K562 (cell line): ENCODE measurements at regions not wholly inside any gene's neighbourhood (a gene's known extent, or its start where the extent isn't known, plus 50 kb on each side); places are given as distances from the start of the nearest gene placed in this dataset.

Experiments
- CBFB ChIP-seq: sonication (generic); formaldehyde crosslinking; IDR thresholded peaks from 2 replicates; pipeline ENCODE4 v1.4.0; 2020; ENCODE audit warnings: mild to moderate bottlenecking, missing genetic modification reagents
- COPS2 ChIP-seq: fragments of 450-650 bp; conservative IDR thresholded peaks from 2 replicates; pipeline ENCODE4 v1.6.1; 2016; ENCODE audit warnings: mild to moderate bottlenecking, moderate library complexity
- GABPA ChIP-seq: fragments of 200-800 bp; sonication (Bioruptor generic); conservative IDR thresholded peaks from 2 replicates; pipeline ENCODE4 v1.6.1; 2016; ENCODE audit warnings: low read depth, missing genetic modification characterization, missing compliant biosample characterization
- GATAD2A ChIP-seq: fragments of 450-650 bp; IDR thresholded peaks from 2 replicates; pipeline ENCODE4 v1.6.1; 2017
- HDAC1 ChIP-seq, 2 experiments: fragments of 450-650 bp; IDR thresholded peaks; 2 replicates each; pipeline ENCODE4 v1.6.1; 2016 to 2017; ENCODE audit warnings: inconsistent platforms in 1 of 2, mild to moderate bottlenecking in 1 of 2, moderate library complexity in 1 of 2
- KDM1A ChIP-seq, 2 experiments: fragments of 450-650 bp; IDR thresholded peaks; 2 replicates each; pipeline ENCODE4 v1.6.1; 2016; ENCODE audit warnings: mild to moderate bottlenecking in 2 of 2
- MAZ ChIP-seq, 2 experiments: fragments of 450-650 bp in 1 of 2; sonication (generic) in 1 of 2; formaldehyde crosslinking; IDR thresholded peaks in 1 of 2; conservative IDR thresholded peaks in 1 of 2; 2 replicates each; pipeline versions ENCODE4 v1.4.0 to v1.5.0; 2020; ENCODE audit warnings: mild to moderate bottlenecking in 1 of 2, missing genetic modification reagents in 1 of 2
- POLR2A ChIP-seq: fragments of 450-650 bp; conservative IDR thresholded peaks from 2 replicates; pipeline ENCODE4 v1.6.1; 2016
- SREBF1 ChIP-seq: fragments of 150-350 bp; IDR thresholded peaks from 2 replicates; pipeline ENCODE4 v1.6.1; 2014; ENCODE audit warnings: antibody characterized with exemption, low read depth, low read length, borderline replicate concordance
- YBX1 ChIP-seq: fragments of 450-650 bp; IDR thresholded peaks from 2 replicates; pipeline ENCODE4 v1.7.1; 2016; ENCODE audit warnings: mild to moderate bottlenecking
- ZNF23 ChIP-seq: fragments of 250-450 bp; sonication (Bioruptor Pico); IDR thresholded peaks from 2 replicates; pipeline ENCODE4 v1.4.0; 2020; ENCODE audit warnings: mild to moderate bottlenecking
- TF ChIP-seq, protein P1 (sequence below): sonication (generic); formaldehyde crosslinking; IDR thresholded peaks from 2 replicates; pipeline ENCODE4 v1.8.1; 2022; ENCODE audit warnings: missing genetic modification reagents
- TF ChIP-seq, protein P2 (sequence below), 3 experiments: IDR thresholded peaks in 2 of 3; conservative IDR thresholded peaks in 1 of 3; 2 replicates each; pipeline ENCODE4 v1.5.1; 2011 to 2012; ENCODE audit warnings: low read length in 3 of 3, mild to moderate bottlenecking in 3 of 3, control low read depth in 2 of 3, improper control_type of control experiment in 1 of 3, inconsistent platforms in 1 of 3, low read depth in 1 of 3, mixed read lengths in 1 of 3, moderate library complexity in 1 of 3; ENCODE audit not compliant: insufficient read depth in 2 of 3

DNA sequence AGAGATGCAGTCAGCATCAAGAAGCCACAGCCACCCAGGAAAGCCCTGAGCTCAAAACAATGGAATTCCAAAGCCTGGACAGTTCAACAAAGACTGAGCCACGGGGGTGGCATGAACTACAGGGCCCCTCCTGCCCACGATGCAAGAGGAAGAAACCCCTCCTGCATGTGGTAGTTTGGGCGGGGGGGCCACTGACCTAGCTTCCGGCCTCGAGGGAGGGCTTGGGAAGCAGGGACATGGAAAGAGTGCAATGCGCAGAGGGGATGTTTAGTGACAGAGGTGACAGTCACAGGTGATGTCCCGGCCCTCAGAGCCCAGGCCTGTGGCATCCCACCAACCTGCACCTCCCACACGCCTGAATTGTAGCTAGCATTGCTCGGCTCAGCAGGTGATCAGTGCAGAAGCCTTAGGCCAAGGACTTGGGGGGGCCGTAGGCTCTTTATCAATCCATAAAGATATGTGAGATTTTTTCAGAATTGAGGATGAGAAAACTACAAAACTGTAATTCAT, 318.8 kb downstream of the TEX29 start:
- TF ChIP-seq CBFB (CRISPR knock-in tag): no peak
- TF ChIP-seq, protein P1, sequence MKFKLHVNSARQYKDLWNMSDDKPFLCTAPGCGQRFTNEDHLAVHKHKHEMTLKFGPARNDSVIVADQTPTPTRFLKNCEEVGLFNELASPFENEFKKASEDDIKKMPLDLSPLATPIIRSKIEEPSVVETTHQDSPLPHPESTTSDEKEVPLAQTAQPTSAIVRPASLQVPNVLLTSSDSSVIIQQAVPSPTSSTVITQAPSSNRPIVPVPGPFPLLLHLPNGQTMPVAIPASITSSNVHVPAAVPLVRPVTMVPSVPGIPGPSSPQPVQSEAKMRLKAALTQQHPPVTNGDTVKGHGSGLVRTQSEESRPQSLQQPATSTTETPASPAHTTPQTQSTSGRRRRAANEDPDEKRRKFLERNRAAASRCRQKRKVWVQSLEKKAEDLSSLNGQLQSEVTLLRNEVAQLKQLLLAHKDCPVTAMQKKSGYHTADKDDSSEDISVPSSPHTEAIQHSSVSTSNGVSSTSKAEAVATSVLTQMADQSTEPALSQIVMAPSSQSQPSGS (CRISPR knock-in tag): no peak
- TF ChIP-seq, protein P2, sequence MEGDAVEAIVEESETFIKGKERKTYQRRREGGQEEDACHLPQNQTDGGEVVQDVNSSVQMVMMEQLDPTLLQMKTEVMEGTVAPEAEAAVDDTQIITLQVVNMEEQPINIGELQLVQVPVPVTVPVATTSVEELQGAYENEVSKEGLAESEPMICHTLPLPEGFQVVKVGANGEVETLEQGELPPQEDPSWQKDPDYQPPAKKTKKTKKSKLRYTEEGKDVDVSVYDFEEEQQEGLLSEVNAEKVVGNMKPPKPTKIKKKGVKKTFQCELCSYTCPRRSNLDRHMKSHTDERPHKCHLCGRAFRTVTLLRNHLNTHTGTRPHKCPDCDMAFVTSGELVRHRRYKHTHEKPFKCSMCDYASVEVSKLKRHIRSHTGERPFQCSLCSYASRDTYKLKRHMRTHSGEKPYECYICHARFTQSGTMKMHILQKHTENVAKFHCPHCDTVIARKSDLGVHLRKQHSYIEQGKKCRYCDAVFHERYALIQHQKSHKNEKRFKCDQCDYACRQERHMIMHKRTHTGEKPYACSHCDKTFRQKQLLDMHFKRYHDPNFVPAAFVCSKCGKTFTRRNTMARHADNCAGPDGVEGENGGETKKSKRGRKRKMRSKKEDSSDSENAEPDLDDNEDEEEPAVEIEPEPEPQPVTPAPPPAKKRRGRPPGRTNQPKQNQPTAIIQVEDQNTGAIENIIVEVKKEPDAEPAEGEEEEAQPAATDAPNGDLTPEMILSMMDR (IDR thresholded peaks at IDR 0.05 in 2 of 3, conservative IDR thresholded peaks at IDR 0.05 in 1 of 3; ENCODE audit: insufficient read depth in 2 of 3, low read depth in 1 of 3, low read length in 3 of 3): no peak
- no peak for TF ChIP-seq SREBF1
- no peak for TF ChIP-seq POLR2A
- no peak for TF ChIP-seq MAZ (CRISPR knock-in tag; conservative IDR thresholded peaks at IDR 0.05 in 1 of 2, IDR thresholded peaks at IDR 0.05 in 1 of 2)
- no peak for TF ChIP-seq COPS2
- TF ChIP-seq GATAD2A: no peak
- TF ChIP-seq GABPA (tag): no peak
- no peak for TF ChIP-seq HDAC1 (IDR thresholded peaks at IDR 0.05)
- no peak for TF ChIP-seq KDM1A (IDR thresholded peaks at IDR 0.05)
- TF ChIP-seq YBX1: no peak
- TF ChIP-seq ZNF23 (CRISPR knock-in tag): no peak
